GM19023 (cell line): ENCODE measurements at regions not wholly inside any gene's neighbourhood (a gene's known extent, or its start where the extent isn't known, plus 50 kb on each side); places are given as distances from the start of the nearest gene placed in this dataset.

Experiments used
- ATAC-seq: cut with Tn5 transposase; IDR thresholded peaks from one replicate; pipeline ENCODE4 v1.9.1; 2021; ENCODE audit warnings: mild to moderate bottlenecking, moderate library complexity; ENCODE audit not compliant: unreplicated experiment

DNA sequence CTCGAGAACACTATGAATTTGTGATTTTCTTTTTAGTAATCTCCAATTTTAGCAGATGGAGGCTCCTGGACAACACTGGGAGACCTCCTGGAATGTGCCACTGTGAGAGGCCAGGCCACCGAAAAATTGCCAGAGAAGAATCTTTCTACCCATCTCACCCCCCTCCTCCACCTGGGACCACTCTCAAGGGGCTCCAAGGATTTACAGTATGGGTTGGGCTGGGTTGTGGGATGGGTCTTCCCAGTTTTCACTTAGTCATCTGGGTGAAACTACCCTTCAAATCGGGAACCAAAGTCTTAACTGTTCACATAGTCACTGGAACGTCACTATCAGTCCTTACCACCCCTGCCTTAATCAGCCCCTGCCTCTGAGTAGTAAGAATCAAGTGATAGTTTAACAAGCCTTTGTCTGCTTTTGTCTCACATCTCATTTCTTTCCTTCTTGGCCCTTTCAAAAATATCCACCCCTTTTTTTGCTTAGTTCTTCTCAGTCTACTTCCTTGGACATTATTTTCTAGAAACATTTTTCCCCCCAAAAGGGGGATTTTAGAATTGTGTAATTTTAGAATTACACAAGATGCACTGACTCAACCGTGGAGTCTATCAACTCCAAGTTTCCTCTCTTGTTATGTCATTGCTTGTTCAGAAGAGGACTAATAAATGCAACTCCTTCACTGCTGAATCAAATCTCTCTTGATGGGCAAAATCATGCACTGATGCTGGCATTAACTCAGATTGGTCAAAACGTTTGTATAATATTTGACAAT is 148.2 kb upstream of the MOCS1 start:
- no peak for ATAC-seq

DNA sequence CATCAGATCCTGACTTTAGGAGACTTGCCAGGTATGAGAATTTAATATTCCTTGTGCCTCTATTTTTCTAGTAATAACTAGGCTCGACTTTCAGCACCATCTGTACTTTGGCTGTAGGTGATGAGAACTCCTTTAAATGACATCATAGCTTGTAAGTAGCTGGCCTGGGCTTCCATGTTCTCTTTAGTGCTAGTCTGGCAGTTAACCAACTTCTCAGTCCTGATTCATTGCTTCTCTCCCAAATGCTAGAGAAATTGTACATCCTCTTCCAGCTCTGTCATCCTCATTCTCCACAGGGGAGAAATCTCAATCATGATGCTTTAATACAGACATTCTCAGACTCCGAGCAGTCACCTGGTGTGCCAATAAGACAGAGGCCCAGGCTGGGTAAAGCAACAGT is 143.5 kb upstream of the MOCS1 start:
- ATAC-seq: no peak

DNA sequence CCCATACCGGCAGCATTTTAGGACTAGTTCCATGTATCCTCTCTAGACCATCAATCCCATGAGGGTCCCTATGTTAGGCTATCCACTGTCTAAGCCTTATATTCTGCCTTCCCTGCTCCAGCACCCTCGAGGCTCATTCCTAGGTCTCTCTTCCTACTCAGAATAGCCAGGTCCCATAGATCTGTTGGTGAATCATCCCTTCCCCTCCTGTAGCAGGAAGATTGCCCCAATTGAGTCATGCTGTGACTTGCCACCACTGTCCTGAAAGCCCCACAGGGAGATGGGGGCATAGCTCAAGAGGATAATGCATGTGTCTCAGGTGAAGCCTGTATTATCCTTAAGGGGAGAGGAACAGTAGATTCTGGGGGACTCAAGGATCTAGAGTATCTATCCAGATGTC is 143.1 kb upstream of the MOCS1 start:
- ATAC-seq: no peak

DNA sequence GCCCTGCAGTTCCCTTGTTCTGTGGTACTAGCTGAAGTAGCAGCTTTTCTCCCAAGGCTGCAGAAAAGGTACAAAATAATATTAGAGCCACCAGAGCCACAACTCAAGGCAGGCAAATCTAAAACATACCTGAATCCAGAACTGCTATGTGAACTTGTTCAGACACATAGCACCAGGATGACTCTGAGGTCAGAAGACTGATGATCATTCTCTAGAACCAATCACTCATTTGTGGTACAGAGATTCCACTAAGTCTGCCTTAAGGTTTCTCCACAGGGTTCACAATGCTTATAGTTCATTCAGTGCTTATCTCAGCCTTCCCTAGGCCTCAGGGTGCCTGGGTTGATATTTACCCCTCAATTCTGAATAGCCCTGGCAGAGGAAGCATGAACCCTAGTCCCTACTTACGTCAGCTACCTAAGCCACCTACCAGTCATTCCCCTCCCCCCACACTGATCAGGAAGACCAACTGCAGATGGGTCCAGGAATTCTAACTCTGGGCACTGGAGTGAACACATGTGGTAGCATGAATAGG is 140.9 kb upstream of the MOCS1 start:
- no peak for ATAC-seq

DNA sequence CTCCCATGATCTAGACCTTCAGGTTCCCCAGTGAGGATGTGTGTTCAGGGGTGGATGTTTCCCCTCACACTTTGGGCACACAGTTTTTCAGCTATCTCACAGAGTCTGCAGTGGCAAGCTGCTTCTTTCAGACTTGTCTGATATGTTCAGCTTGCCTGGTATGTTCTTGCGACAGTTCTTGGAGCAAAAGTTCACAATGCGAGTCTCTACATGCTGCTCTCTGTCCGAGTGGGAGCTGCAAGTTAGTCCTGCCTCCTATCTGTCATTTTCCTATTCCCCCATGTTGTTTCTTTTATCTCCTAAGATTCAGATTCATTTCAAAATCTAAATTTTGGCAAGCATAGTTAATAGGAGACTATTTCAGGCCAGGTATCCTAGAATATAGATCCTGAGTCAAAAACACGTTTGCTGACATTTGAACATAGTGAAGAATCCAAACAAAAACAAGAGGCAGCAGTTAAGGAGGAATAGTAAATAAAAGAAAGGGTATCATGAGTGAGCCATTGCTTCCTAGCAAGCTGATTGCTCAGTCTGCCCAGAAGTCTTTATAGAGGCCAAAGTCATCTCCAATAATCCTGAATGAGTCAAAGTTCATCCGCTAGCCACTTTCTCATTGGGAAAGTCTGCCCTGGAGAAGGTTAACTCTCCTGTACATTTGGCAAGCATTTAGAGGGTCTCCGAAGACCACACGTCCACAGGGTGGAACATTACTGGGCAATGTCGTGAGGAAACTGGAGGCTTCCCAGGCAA is 140.2 kb upstream of the MOCS1 start:
- ATAC-seq: no peak

DNA sequence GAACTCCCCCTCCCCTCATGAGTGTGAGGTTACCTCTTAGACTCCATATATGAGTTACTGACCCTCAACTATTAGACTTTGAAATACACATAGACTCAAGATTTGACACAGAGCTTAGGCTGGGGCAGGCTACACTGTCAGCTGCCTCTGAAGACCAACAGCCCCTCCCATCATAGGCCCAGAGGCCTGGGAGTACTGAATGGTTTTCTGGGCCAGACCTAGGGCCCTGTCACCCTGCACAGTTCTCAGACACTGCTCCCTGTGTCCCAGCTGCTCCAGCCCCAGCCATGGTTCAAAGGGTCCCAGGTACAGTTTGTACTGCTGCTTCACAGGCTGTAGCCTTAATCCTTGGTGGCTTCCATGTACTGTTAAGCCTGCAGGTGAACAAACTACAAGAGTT is 132.1 kb upstream of the MOCS1 start:
- ATAC-seq: no peak

DNA sequence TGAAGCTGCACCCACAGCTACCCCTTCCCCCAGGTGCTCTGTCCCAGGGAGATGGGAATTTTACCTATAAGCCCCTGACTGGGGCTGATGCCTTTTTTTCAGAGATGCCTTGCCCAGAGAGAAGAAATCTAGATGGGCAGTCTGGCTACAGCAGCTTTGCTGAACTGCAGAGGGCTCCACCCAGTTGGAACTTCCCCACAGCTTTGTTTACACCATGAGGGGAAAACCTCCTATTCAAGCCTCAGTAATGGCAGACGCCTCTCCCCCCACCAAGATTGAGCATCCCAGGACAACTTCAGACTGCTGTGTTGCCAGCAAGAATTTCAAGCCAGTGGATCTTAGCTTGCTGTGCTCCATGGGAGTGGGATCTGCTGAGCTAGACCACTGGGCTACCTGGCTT is 122.6 kb upstream of the MOCS1 start:
- ATAC-seq: no peak

DNA sequence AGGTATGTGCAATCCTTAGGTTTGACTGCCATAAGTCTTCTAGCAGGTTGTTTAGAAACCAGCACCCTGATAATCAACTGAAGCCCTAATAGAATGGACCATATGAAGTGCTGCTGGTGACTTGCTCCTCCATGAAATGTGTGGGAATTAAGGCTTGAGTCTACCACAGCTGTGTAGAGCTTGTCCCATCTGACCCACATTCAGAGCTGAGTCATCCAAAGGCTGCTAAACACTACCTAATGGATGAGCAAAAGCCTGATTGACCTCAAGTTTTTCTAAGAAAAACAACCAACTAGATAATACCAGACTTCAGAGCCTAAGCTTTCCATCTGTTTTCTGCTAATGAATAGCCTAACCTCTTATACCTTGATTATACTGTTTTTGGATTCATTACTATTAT is 120.3 kb upstream of the MOCS1 start:
- ATAC-seq: no peak

DNA sequence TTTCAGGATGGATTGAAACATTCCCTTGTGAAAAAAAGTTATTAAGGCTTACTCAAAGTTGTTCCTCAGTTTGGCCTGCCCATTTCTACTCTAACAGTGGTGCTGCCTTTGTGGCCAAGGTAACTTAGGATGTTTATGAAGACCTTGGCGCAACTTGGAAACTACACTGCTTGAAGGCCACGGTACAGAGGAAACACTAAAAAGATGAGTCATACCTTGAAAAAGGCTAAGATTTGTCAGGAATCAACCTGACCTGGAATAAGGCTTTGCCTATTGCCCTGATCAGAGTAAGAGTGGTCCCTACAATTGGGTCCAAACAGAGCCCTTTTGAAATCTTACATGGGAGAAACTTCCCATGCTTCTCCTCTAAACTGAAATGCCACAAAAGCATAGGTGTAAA is 119.9 kb upstream of the MOCS1 start:
- ATAC-seq: no peak

DNA sequence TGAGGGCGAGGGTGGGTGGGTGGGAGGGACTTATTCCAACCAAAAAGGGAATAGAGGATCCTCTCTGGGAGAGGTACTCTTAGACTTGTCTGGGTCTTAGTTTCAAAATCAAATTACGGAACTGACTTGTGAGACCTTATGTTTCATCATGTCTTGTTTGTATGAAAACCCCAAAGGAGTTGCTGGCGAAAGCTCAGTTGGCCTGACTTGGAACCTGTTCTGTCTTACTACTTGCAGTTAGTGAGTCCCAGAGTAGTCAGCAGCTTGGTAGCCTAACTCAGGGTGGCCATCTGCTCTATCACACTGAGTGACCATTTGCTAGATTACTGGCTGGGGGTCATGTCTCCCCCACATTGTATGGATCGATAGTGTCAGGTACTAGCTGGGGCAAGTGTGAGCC is 114.9 kb upstream of the MOCS1 start:
- ATAC-seq: no peak

DNA sequence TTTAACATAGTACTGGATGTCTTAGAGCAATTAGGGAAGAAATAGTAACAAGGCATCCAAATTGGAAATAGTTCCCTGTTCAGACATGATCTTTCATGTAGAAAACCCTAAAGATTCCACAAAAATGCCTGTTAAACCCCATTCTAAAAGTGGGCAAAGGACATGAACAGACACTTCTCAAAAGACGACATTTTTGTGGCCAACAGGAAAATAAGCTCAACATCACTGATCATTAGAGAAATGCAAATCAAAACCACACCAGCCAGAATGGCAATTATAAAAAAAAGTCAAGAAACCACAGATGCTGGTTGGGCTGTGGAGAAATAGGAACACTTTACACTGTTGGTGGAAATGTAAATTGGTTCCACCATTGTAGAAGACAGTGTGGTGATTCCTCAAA is 109.9 kb upstream of the MOCS1 start:
- ATAC-seq: no peak

DNA sequence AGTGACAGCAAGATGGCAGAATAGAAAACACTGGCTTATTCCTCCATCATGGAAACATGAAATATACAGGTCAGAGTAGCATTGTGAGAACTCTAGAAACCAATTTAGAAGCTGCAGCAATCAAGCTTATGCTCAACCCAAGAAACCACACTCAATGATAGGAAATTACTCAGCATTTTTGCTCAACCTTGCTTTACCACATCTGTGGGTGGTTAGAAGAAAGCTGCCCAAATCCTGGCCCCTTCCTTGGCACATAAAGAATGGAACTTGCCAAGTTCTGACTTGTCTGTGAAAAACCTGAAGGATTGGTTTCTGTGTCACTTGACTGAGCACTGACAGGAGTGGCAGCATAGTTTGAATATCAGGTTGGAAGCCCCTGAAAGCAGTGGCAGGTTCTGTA is 108.0 kb upstream of the MOCS1 start:
- no peak for ATAC-seq

DNA sequence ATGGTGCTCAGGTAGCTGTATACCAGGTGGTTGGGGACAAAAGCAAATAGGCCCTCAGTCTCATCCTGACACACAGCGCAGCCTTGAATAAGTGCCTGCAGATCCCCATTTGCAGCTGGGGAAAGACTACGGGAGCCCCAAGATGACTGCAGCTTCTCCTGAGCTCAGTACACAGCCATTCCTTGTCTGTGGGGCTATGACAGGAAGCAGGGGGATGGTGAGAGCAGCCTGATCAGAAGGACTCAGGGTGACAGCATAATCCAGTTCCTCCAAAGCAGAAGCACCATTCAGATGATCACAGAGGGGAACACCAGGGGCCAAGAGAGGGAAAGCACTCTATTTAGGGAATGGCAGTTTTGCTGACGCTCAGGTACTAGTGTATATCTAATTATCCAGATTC is 104.8 kb upstream of the MOCS1 start:
- ATAC-seq: no peak

DNA sequence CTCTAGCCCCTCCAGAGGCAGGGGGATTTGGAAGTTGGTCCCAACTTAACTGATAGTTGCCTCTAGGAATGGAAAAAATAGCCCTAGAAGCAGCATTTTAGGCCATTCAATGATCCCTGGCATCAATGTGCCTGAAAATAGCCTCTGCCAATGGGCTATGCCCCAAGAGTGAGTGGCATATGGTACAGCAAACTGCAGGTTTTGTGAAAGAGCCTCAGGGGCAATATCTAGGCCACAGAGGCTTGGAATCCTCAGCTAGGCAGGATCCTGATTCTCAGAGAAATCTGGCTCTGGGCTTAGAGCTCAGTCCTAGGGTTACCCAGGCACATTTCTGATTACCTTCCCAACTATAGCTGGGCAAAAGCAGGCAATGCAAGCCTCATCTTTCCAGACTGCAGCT is 104.4 kb upstream of the MOCS1 start:
- no peak for ATAC-seq

DNA sequence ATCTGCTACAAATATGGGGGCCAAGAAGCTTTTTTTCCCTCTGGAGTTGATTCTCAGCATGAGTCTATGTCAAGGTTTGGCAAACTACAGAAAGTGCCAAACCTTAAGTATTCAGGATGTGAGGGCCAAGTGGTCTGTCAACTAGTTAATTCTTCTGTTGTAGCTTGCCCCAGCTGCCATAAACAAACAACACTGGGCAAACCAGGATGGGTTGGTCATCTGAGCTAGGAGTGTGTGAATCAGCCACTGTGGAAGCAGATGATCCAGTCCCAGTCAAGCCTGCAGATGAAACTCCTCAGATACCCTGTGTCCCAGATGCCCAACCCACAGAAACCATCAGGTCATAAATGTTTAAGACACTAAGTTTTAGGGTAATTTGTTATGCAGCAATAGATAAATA is 103.0 kb upstream of the MOCS1 start:
- ATAC-seq: no peak

DNA sequence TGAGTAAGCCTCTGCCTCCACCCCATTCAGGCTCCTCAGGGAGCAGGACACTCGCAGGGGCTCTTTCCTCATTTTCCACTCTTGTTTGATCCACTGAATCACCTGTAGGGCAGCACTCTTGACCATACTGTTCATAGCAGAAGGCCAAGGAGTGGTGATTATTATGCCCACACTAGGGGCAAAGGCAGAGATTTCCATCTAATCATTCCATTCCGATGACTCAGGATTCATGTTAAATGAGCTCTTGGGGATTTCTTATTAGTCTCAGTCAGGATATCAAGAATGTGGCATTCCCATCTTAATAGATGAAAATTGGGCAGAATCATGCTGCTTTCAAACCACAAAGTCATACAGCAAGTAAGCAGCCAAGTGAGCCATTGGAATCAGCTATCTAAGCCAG is 101.9 kb upstream of the MOCS1 start:
- no peak for ATAC-seq

DNA sequence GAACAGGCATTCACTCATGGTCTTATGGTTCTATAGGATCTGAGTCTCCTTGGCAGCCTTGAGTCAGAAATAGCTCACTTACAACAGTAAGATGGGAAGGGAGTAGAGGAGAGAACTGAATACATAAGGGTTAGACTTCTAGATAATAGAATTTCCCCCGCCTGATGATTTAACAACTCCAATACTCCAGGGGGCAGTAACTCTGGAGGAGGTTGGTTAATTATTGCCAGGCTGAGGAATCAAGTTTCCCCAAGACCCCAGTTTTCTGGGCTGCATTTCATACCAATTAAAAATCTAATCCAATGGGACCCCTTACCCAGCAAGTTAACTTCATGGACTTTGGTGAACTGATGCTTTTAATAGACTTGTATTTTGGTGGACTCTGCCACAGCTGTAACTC is 94.2 kb upstream of the MOCS1 start:
- no peak for ATAC-seq

DNA sequence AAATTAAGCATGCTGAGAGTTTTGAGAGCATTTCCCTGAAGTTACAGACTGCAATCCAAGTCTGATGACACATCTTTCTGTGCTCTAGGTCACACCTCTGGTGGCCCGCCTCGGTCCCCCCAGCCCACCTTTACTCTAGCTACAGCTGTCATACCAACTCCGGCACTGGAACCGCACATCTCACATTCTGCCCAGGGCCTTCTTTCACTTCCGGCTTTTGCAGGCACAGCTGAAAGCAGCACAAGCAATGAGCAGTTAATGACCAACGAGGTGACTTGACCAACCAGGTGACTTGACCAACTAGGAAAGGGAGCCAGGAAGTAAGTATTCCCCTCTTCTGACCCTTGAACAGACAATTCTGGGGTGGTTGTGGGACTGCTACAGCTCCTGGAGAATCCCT is 88.6 kb upstream of the MOCS1 start:
- no peak for ATAC-seq

DNA sequence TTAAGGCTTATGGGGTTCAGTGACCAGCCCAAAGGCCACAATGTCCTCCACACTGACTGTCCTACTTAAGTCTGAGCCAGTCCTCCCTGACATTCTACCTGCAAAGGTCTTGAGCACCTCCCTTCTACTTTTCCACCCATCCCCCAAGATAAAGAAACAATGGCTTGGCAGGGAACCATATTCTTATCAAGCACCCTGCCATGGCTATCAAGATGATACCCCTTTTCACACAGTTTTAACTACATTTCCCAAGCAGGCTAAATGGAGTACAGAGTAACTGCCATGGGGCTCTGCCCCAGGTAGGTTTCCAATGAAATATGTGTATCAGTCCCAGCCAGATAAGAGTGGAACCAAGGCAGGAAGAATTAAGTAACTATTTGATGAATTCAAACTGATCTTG is 85.9 kb upstream of the MOCS1 start:
- no peak for ATAC-seq

DNA sequence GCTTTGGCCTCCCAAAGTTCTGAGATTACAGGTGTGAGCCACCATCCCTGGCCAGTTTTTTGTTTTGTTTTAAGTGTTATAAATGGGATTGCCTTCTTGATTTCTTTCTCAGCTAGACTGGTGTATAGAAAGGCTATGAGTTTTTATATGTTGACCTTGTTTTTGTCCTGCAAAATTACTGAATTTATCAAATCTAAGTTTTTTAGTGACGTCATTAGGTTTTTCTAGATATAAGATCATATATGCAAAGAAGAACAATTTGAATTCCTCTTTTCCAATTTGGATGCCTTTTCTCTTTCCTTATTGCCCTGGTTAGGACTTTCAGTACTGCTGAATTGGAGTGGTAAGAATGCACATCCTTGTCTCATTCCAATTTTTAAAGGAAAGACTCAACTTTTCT is 81.3 kb upstream of the MOCS1 start:
- no peak for ATAC-seq

DNA sequence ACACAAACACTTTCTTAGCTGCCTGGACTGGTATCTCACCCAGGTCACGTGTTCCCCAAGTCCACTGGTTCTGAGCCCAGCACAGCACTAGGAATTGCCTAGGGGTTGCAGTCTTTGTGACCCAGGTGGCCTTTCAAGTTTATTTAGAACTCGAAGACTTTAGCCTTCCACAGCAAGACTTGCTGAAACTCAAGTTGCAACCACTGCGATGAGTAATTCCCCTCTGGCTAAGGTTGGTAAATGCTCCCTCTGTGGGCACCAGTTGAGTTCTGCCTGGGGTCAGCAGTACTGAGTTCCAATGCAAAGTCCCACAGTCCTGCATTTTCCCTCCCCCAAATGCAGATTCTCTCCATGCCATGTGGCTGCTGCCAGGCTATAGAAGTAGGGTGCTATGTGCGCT is 77.6 kb upstream of the MOCS1 start:
- no peak for ATAC-seq

DNA sequence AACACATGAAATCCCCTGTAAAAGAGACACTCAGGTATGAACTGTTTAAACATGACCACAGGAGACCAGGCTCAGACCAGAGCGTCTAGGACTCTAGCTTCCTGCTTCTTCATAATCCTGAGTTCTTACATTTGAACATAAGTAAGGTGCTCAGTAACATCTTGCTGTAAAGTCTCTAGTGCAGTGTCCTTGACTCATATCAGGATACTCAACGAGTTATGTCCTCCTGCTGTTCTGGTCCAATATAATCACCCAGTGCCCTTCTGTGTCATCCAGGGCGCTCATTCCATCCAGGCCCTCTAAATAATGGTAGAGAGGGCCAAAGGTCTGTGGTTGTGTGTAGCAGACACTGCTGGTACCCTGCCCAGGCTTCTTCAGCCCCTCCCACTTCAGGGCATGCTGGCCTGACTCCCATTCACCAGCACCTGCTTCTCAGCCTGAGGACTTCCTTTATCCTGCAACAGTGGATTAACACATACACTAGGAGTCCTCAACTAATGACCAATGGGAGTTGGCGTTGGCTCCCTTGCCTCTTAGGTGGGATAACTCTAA is 66.8 kb upstream of the MOCS1 start:
- no peak for ATAC-seq
